ENCODE measurements at regions not wholly inside any gene's neighbourhood (a gene's known extent, or its start where the extent isn't known, plus 50 kb on each side); places are given as distances from the start of the nearest gene placed in this dataset.

GRCh38 chr3:182388506-182388905 is 404.8 kb upstream of the ATP11B start:
- Histone ChIP-seq H3K27me3 (no peaks in the 10 kb centered on the region), H3K4me1 (no peaks in the 10 kb centered on the region), H3K36me3 (no peaks in the 10 kb centered on the region), H3K4me3 (no peak overlapping the region), H3K9me3 (no peaks in the 10 kb centered on the region), H3K27ac (no peak overlapping the region)
- DNase-seq (ENCODE audit: extremely low spot score in 2 of 2): no peak
- intact Hi-C loops (cut with DNase I): loop anchor here (5.0 kb wide), 1 partner anchor 1049 kb away; no protein-coding TSS in a partner anchor
- TF ChIP-seq POLR2A (IDR thresholded peaks at IDR 0.05): no peak
- no peak for TF ChIP-seq CTCF (IDR thresholded peaks at IDR 0.05)
- no peak for TF ChIP-seq POLR2AphosphoS5 (IDR thresholded peaks at IDR 0.05; ENCODE audit: insufficient read depth in 1 of 2, low read depth in 1 of 2)

GRCh38 chr3:182389071-182389815 is 404.1 kb upstream of the ATP11B start:
- Histone ChIP-seq H3K27ac (no peak overlapping the region), H3K36me3 (no peaks in the 10 kb centered on the region), H3K4me1 (no peaks in the 10 kb centered on the region), H3K27me3 (no peaks in the 10 kb centered on the region), H3K4me3 (no peak overlapping the region), H3K9me3 (no peaks in the 10 kb centered on the region)
- no peak for DNase-seq (ENCODE audit: extremely low spot score in 2 of 2)
- no peak for TF ChIP-seq POLR2A (IDR thresholded peaks at IDR 0.05)
- TF ChIP-seq POLR2AphosphoS5 (IDR thresholded peaks at IDR 0.05; ENCODE audit: insufficient read depth in 1 of 2, low read depth in 1 of 2): peak in 1 of 2 donors; percentile 28
- no peak for TF ChIP-seq CTCF (IDR thresholded peaks at IDR 0.05)
- intact Hi-C loops (cut with DNase I): loop anchor here (5.0 kb wide), 1 partner anchor 1048 kb away; no protein-coding TSS in a partner anchor

- H3K4me1 ChIP-seq: no peaks in the 10 kb centered on the region
- no peak overlapping the region for H3K27ac ChIP-seq
- H3K27me3 ChIP-seq: no peaks in the 10 kb centered on the region
- no peak for TF ChIP-seq POLR2AphosphoS5 (IDR thresholded peaks at IDR 0.05; ENCODE audit: insufficient read depth in 1 of 2, low read depth in 1 of 2)
- no peak for TF ChIP-seq CTCF (IDR thresholded peaks at IDR 0.05)
- no peak for TF ChIP-seq POLR2A (IDR thresholded peaks at IDR 0.05)
- no peak for DNase-seq (ENCODE audit: extremely low spot score in 2 of 2)
- intact Hi-C loops (cut with DNase I): no loop called here
- H3K9me3 ChIP-seq: no peaks in the 10 kb centered on the region
- H3K4me3 ChIP-seq: no peak overlapping the region
- H3K36me3 ChIP-seq: no peaks in the 10 kb centered on the region
These were observed 402.9 kb upstream of the ATP11B start for GRCh38 chr3:182390421-182390820.

GRCh38 chr3:182392182-182392937 is 400.9 kb upstream of the ATP11B start:
- Histone ChIP-seq H3K36me3 (no peaks in the 10 kb centered on the region), H3K4me3 (no peak overlapping the region), H3K9me3 (no peaks in the 10 kb centered on the region), H3K27ac (no peak overlapping the region), H3K4me1 (no peaks in the 10 kb centered on the region), H3K27me3 (no peaks in the 10 kb centered on the region)
- intact Hi-C loops (cut with DNase I): no loop called here
- no peak for DNase-seq (ENCODE audit: extremely low spot score in 2 of 2)
- no peak for TF ChIP-seq POLR2AphosphoS5 (IDR thresholded peaks at IDR 0.05; ENCODE audit: insufficient read depth in 1 of 2, low read depth in 1 of 2)
- TF ChIP-seq POLR2A (IDR thresholded peaks at IDR 0.05): no peak
- no peak for TF ChIP-seq CTCF (IDR thresholded peaks at IDR 0.05)

GRCh38 chr3:182393151-182393550 is 400.2 kb upstream of the ATP11B start:
- H3K4me3 ChIP-seq: no peak overlapping the region
- H3K27ac ChIP-seq: no peak overlapping the region
- no peaks in the 10 kb centered on the region for H3K9me3 ChIP-seq
- H3K4me1 ChIP-seq: no peaks in the 10 kb centered on the region
- no peaks in the 10 kb centered on the region for H3K36me3 ChIP-seq
- no peaks in the 10 kb centered on the region for H3K27me3 ChIP-seq
- DNase-seq (ENCODE audit: extremely low spot score in 2 of 2): no peak
- TF ChIP-seq POLR2AphosphoS5 (IDR thresholded peaks at IDR 0.05; ENCODE audit: insufficient read depth in 1 of 2, low read depth in 1 of 2) (no peak), CTCF (IDR thresholded peaks at IDR 0.05) (no peak), POLR2A (IDR thresholded peaks at IDR 0.05) (no peak)
- intact Hi-C loops (cut with DNase I): no loop called here

Data from vagina (tissue), 2 donors.